Mammary epithelial cell (primary cell): ENCODE measurements at regions not wholly inside any gene's neighbourhood (a gene's known extent, or its start where the extent isn't known, plus 50 kb on each side); places are given as distances from the start of the nearest gene placed in this dataset.

Experiments used
- EZH2 ChIP-seq: IDR thresholded peaks from 2 replicates; pipeline ENCODE4 v1.6.1; 2012; ENCODE audit warnings: low read length, inconsistent platforms, borderline replicate concordance
- TF ChIP-seq, protein P1 (sequence below), 2 donors: IDR thresholded peaks in 1 of 2; conservative IDR thresholded peaks in 1 of 2; 2 replicates each; pipeline ENCODE4 v1.5.1; 2011 to 2012; ENCODE audit warnings: inconsistent platforms in 2 of 2, low read length in 2 of 2, mild to moderate bottlenecking in 2 of 2, control low read depth in 1 of 2, low read depth in 1 of 2; ENCODE audit not compliant: insufficient read depth in 1 of 2; ENCODE audit errors: extremely low read depth in 1 of 2

DNA sequence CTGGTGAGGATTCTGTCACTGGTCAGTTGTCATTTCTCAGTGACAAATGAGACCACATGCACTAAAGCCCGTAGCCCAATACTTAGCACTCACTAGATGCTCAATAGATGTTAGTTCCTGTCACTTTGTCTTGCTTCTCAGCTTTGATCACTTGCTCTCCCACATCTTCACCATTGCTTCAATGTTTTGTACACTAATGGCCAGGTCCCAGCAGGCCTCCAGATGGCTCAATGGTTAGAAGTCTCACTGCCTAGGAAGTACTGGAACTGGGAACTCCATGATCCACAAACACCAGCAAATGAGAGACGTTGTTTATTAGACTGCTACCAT is 502.8 kb upstream of the JARID2 start:
- TF ChIP-seq, protein P1, sequence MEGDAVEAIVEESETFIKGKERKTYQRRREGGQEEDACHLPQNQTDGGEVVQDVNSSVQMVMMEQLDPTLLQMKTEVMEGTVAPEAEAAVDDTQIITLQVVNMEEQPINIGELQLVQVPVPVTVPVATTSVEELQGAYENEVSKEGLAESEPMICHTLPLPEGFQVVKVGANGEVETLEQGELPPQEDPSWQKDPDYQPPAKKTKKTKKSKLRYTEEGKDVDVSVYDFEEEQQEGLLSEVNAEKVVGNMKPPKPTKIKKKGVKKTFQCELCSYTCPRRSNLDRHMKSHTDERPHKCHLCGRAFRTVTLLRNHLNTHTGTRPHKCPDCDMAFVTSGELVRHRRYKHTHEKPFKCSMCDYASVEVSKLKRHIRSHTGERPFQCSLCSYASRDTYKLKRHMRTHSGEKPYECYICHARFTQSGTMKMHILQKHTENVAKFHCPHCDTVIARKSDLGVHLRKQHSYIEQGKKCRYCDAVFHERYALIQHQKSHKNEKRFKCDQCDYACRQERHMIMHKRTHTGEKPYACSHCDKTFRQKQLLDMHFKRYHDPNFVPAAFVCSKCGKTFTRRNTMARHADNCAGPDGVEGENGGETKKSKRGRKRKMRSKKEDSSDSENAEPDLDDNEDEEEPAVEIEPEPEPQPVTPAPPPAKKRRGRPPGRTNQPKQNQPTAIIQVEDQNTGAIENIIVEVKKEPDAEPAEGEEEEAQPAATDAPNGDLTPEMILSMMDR (conservative IDR thresholded peaks at IDR 0.05 in 1 of 2, IDR thresholded peaks at IDR 0.05 in 1 of 2; ENCODE audit: extremely low read depth in 1 of 2, insufficient read depth in 1 of 2, low read depth in 1 of 2, low read length in 2 of 2): no peak
- TF ChIP-seq EZH2: no peak
